HepG2 (cell line): ENCODE measurements at regions not wholly inside any gene's neighbourhood (a gene's known extent, or its start where the extent isn't known, plus 50 kb on each side); places are given as distances from the start of the nearest gene placed in this dataset.

Source experiments
- ATAC-seq: fragments of 200-7000 bp; cut with Tn5 transposase; 3 replicates; pipeline ENCODE4 v1.9.1; 2020; ENCODE audit warnings: mild to moderate bottlenecking, moderate library complexity
- BruUV-seq: library from RNA; stranded (reverse); fragments of 400-500 nt; replicated peaks from 2 replicates; lab custom pipeline; 2021; lab: Mats Ljungman, UMichigan
- CTCF ChIA-PET: fragments of 300-600 bp; formaldehyde crosslinking; extraction: SDS; loops from one replicate; lab custom pipeline; 2021; ENCODE audit warnings: low total read pairs, inconsistent platforms, low intra/inter-chr PET ratio; lab: Yijun Ruan, JAX
- POLR2A ChIA-PET: fragments of 350-600 bp; sonication (Branson Sonifier 250); formaldehyde crosslinking; loops from one replicate; lab custom pipeline; 2020; ENCODE audit warnings: antibody characterized with exemption, inconsistent platforms; lab: Yijun Ruan, JAX
- DNase-seq: peaks from one replicate; pipeline ENCODE4 v3.0.0-alpha.2; 2015; ENCODE audit warnings: low spot score
- FAIRE-seq: peaks from 3 replicates; lab custom pipeline; 2011; peaks lifted over from hg19 to GRCh38; lab: Jason Lieb, UNC
- H2AFZ ChIP-seq: one replicate; pipeline ENCODE4 v1.6.1; 2011; ENCODE audit warnings: low read length, inconsistent platforms
- H3K27ac ChIP-seq: fragments of 300-600 bp; 3 replicates; pipeline ENCODE4 v1.8.0; 2011; ENCODE audit warnings: mixed run types, mild to moderate bottlenecking, mixed read lengths, low read length, inconsistent platforms; ENCODE audit not compliant: insufficient read depth; ENCODE audit errors: extremely low read length
- H3K27me3 ChIP-seq, 2 experiments: fragments of 200-600 bp in 1 of 2; 2 replicates in 1 of 2; 3 replicates in 1 of 2; pipeline versions ENCODE4 v1.6.0 to v1.8.0; 2011; ENCODE audit warnings: low read length in 2 of 2, mild to moderate bottlenecking in 2 of 2, moderate library complexity in 2 of 2, inconsistent platforms in 1 of 2; ENCODE audit not compliant: insufficient read depth in 2 of 2, control insufficient read depth in 1 of 2
- H3K36me3 ChIP-seq, 2 experiments: fragments of 200-600 bp in 1 of 2; replicated peaks in 1 of 2; 2 replicates in 1 of 2; 3 replicates in 1 of 2; pipeline versions ENCODE4 v1.5.1 to v1.8.0; 2011; ENCODE audit warnings: low read length in 2 of 2, inconsistent platforms in 1 of 2; ENCODE audit not compliant: insufficient read depth in 2 of 2, control insufficient read depth in 1 of 2
- H3K4me1 ChIP-seq: 2 replicates; pipeline ENCODE4 v1.5.1; 2012; ENCODE audit warnings: low read length, inconsistent platforms; ENCODE audit not compliant: insufficient read depth
- H3K4me2 ChIP-seq: 2 replicates; pipeline ENCODE4 v1.6.0; 2011; ENCODE audit warnings: low read depth, low read length, inconsistent platforms
- H3K4me3 ChIP-seq, 3 experiments: fragments of 200-600 bp in 1 of 3; sonication (generic), shearing (Covaris generic) in 1 of 3; replicated peaks in 1 of 3; 2 replicates each; pipeline ENCODE4 v1.5.1; 2011 to 2016; ENCODE audit warnings: low read length in 3 of 3, inconsistent platforms in 2 of 3, low read depth in 2 of 3, mild to moderate bottlenecking in 2 of 3, control low read depth in 1 of 3, mixed read lengths in 1 of 3; ENCODE audit not compliant: insufficient read depth in 1 of 3
- H3K79me2 ChIP-seq: one replicate; pipeline ENCODE4 v1.6.1; 2011; ENCODE audit warnings: low read length, inconsistent platforms; ENCODE audit not compliant: insufficient read depth
- H3K9ac ChIP-seq: 2 replicates; pipeline ENCODE4 v1.6.0; 2011; ENCODE audit warnings: mild to moderate bottlenecking, low read depth, low read length, inconsistent platforms; ENCODE audit not compliant: insufficient read depth
- H3K9me3 ChIP-seq: 2 replicates; pipeline ENCODE4 v1.5.1; 2012; ENCODE audit warnings: mild to moderate bottlenecking, low read length
- H4K20me1 ChIP-seq: 2 replicates; pipeline ENCODE4 v1.6.0; 2011; ENCODE audit warnings: inconsistent platforms, mild to moderate bottlenecking, low read length, moderate library complexity; ENCODE audit not compliant: insufficient read depth
- KDM2A ChIP-seq: sonication (generic); formaldehyde crosslinking; IDR thresholded peaks from 2 replicates; pipeline ENCODE4 v1.4.0; 2020; ENCODE audit warnings: low read depth, missing genetic modification reagents, borderline replicate concordance
- RAD51 ChIP-seq: fragments of 450-650 bp; IDR thresholded peaks from 2 replicates; pipeline ENCODE4 v1.6.1; 2016; ENCODE audit warnings: borderline replicate concordance
- REXO4 ChIP-seq: sonication (generic); formaldehyde crosslinking; IDR thresholded peaks from 2 replicates; pipeline ENCODE4 v1.8.0; 2022; ENCODE audit warnings: missing genetic modification reagents, mild to moderate bottlenecking, borderline replicate concordance
- ZNF646 ChIP-seq: sonication (generic); formaldehyde crosslinking; IDR thresholded peaks from 2 replicates; pipeline ENCODE4 v1.9.0; 2021; ENCODE audit warnings: mild to moderate bottlenecking, missing genetic modification reagents
- WGBS: methylation state at CpG from one replicate; pipeline ENCODE4 v1.1.6; 2017; ENCODE audit warnings: low lambda C conversion rate; 5-methylcytosine and 5-hydroxymethylcytosine counted together
- in situ Hi-C: cut with HindIII; loops from 2 replicates; pipeline ENCODE4 v1.10.0; 2017; ENCODE audit warnings: low pct_unique_long_range_greater_than_20kb; ENCODE audit not compliant: extremely low pct_ligation_motif_present
- intact Hi-C: fragments of 100-400 bp; cut with micrococcal nuclease; formaldehyde crosslinking; loops from one replicate; pipeline ENCODE4 v1.10.0; 2022; ENCODE audit not compliant: unreplicated experiment

- TF ChIP-seq ZNF646 (CRISPR knock-in tag) (no peak), KDM2A (no peak)
These were observed 327.2 kb downstream of the MDFIC start (continued) for GRCh38 chr7:115249080-115249479.

DNA sequence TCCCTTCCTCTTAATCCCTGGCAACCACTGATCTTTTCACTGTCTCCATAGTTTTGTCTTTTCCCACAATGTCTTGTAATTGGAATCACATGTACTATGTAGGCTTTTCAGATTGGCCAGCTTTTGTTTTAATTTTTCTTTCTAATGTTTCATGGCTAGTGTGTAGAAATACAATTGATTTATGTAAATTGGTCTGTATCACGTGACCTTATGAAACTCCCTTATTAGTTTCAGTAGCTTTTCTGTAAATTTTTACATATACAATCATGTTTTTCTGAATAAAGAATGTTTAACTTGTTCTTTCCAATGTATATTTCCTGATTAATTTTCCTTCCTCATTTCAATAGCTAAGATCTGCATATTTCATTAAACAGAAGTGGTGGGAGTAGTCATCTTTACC is 319.3 kb downstream of the MDFIC start:
- POLR2A ChIA-PET = no interaction called here
- no peaks in the 10 kb centered on the region for H3K36me3 ChIP-seq
- no peaks in the 10 kb centered on the region for H3K27me3 ChIP-seq
- no TSS peak for BruUV-seq
- intact Hi-C loops = no loop called here
- 0% methylated on average over 1 of the region's 1 CpG for WGBS
- peaks cover 29% of the 10 kb centered on the region for H3K9me3 ChIP-seq
- in situ Hi-C loops = no loop called here
- FAIRE-seq = no peak
- DNase-seq = no peak
- H3K4me3 ChIP-seq = no peak overlapping the region
- no peaks in the 10 kb centered on the region for H3K79me2 ChIP-seq
- no peaks in the 10 kb centered on the region for H4K20me1 ChIP-seq
- no peaks in the 10 kb centered on the region for H3K4me1 ChIP-seq
- H2AFZ ChIP-seq = no peak overlapping the region
- TF ChIP-seq REXO4 (CRISPR knock-in tag) (no peak), RAD51 (peak; percentile 76; the same call in 1 of the 2 replicates)
- TF ChIP-seq, all 625 proteins: peak for 1
- no peak for ATAC-seq
- Histone ChIP-seq H3K9ac (no peak overlapping the region), H3K27ac (no peak overlapping the region), H3K4me2 (no peak overlapping the region)
- CTCF ChIA-PET = no interaction called here
